Dendritic cell treated with granulocyte-macrophage colony-stimulating factor and Interleukin-4, amounts not matched to agents 40 ng/mL and 50 ng/mL, for 4 days (primary cell): ENCODE measurements at regions not wholly inside any gene's neighbourhood (a gene's known extent, or its start where the extent isn't known, plus 50 kb on each side); places are given as distances from the start of the nearest gene placed in this dataset.

ENCODE experiments used
- H3K27ac Mint-ChIP-seq: one replicate; pipeline ENCODE4 v1.8.0; 2022; ENCODE audit warnings: mild to moderate bottlenecking, mixed read lengths
- H3K27me3 Mint-ChIP-seq: one replicate; pipeline ENCODE4 v1.8.0; 2022; ENCODE audit warnings: mild to moderate bottlenecking, mixed read lengths
- H3K36me3 Mint-ChIP-seq: one replicate; pipeline ENCODE4 v1.8.0; 2022; ENCODE audit warnings: low read depth, mixed read lengths
- H3K4me1 Mint-ChIP-seq: one replicate; pipeline ENCODE4 v1.8.0; 2022; ENCODE audit warnings: low read depth, mixed read lengths
- H3K4me3 Mint-ChIP-seq: one replicate; pipeline ENCODE4 v1.8.0; 2022; ENCODE audit warnings: mild to moderate bottlenecking, moderate library complexity, mixed read lengths
- H3K9me3 Mint-ChIP-seq: one replicate; pipeline ENCODE4 v1.8.0; 2022; ENCODE audit warnings: mixed read lengths
- intact Hi-C: fragments of 100-400 bp; cut with micrococcal nuclease; formaldehyde crosslinking; loops from one replicate; pipeline ENCODE4 v1.15.0; 2022

GRCh38 chr2:54024576-54024975 is 53.8 kb upstream of the PSME4 start:
- Mint-ChIP-seq H3K27me3 (no peaks in the 10 kb centered on the region), H3K36me3 (peaks cover 14% of the 10 kb centered on the region), H3K27ac (no peak overlapping the region), H3K4me1 (no peaks in the 10 kb centered on the region), H3K9me3 (peaks cover 20% of the 10 kb centered on the region), H3K4me3 (no peak overlapping the region)
- intact Hi-C loops, result no loop called here

- H3K27ac Mint-ChIP-seq, result no peak overlapping the region
- H3K4me1 Mint-ChIP-seq, result no peaks in the 10 kb centered on the region
- peaks cover 20% of the 10 kb centered on the region for H3K9me3 Mint-ChIP-seq
- peaks cover 14% of the 10 kb centered on the region for H3K36me3 Mint-ChIP-seq
- intact Hi-C loops, result no loop called here
- no peak overlapping the region for H3K4me3 Mint-ChIP-seq
- H3K27me3 Mint-ChIP-seq, result no peaks in the 10 kb centered on the region
Observed at GRCh38 chr2:54021702-54022101, 50.9 kb upstream of the PSME4 start.

DNA sequence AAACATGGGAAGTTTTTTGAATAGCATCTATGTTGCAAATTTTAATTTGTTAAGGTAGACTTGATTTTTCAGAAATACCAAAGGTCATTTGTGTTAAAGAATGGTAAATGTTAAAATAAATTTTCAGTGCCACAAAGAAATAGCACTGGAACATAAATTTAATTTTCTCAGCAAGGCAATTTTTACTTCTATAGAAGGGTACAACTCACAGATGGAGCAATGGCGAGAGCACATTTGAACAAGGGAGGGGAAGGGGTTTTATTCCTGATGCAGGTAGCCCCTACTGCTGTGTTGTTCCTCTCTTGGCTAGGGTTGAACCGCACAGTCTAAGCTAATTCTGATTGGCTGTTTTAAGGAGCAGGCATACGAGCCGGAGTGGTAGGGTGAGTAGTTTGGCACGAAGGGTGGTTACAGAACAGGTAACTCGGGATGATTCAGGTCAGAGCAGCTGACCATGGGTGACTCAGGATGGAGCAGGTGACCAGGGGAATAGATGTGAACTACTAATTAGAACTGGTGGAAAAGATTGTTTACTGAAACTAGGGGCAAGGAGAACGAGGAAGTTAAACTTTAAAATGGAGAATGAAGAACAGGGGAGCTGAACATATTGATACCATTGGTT is 50.1 kb upstream of the PSME4 start:
- H3K9me3 Mint-ChIP-seq, result peaks cover 20% of the 10 kb centered on the region
- no peak overlapping the region for H3K27ac Mint-ChIP-seq
- H3K4me3 Mint-ChIP-seq, result no peak overlapping the region
- H3K36me3 Mint-ChIP-seq, result peaks cover 14% of the 10 kb centered on the region
- H3K4me1 Mint-ChIP-seq, result no peaks in the 10 kb centered on the region
- no peaks in the 10 kb centered on the region for H3K27me3 Mint-ChIP-seq
- intact Hi-C loops, result no loop called here
